ENCODE measurements at regions not wholly inside any gene's neighbourhood (a gene's known extent, or its start where the extent isn't known, plus 50 kb on each side); places are given as distances from the start of the nearest gene placed in this dataset.

GRCh38 chr9:34862836-34863235 is 95.2 kb upstream of the PHF24 start:
- no peak for TF ChIP-seq CTCF (IDR thresholded peaks at IDR 0.05)
- TF ChIP-seq POLR2A (IDR thresholded peaks at IDR 0.05): no peak

All from body of pancreas (tissue), 4 donors.